Hepatocyte (in vitro differentiated cells): ENCODE measurements at regions not wholly inside any gene's neighbourhood (a gene's known extent, or its start where the extent isn't known, plus 50 kb on each side); places are given as distances from the start of the nearest gene placed in this dataset.
"Not testable (repeated sequence)": the region's sequence is repeated elsewhere in the genome, so short reads cannot be mapped to it uniquely, and the experiment has no call there.

Experiments used
- DNase-seq: peaks from one replicate; pipeline ENCODE4 v3.0.0-alpha.2; 2016; ENCODE audit warnings: low spot score
- H2AFZ ChIP-seq: fragments of 200-600 bp; sonication (generic); 2 replicates; pipeline ENCODE4 v1.6.0; 2016; ENCODE audit warnings: antibody characterized with exemption, mild to moderate bottlenecking
- H3K27ac ChIP-seq: fragments of 200-600 bp; sonication (generic); 2 replicates; pipeline ENCODE4 v1.5.1; 2016; ENCODE audit warnings: mild to moderate bottlenecking
- H3K27me3 ChIP-seq: fragments of 200-600 bp; sonication (generic); 2 replicates; pipeline ENCODE4 v1.6.1; 2016
- H3K36me3 ChIP-seq: fragments of 200-600 bp; sonication (generic); replicated peaks from 2 replicates; pipeline ENCODE4 v1.5.1; 2016; ENCODE audit warnings: low read depth; ENCODE audit not compliant: insufficient read depth
- H3K4me1 ChIP-seq: fragments of 200-600 bp; sonication (generic); 2 replicates; pipeline ENCODE4 v1.5.1; 2016; ENCODE audit warnings: mild to moderate bottlenecking, moderate library complexity; ENCODE audit not compliant: insufficient read depth
- H3K4me2 ChIP-seq: fragments of 200-600 bp; sonication (generic); 2 replicates; pipeline ENCODE4 v1.6.0; 2016
- H3K4me3 ChIP-seq: fragments of 200-600 bp; sonication (generic); 2 replicates; pipeline ENCODE4 v1.5.1; 2016; ENCODE audit warnings: mild to moderate bottlenecking
- H3K79me2 ChIP-seq: fragments of 200-600 bp; sonication (generic); 2 replicates; pipeline ENCODE4 v1.6.0; 2017; ENCODE audit warnings: mild to moderate bottlenecking
- H3K9me2 ChIP-seq: fragments of 200-600 bp; sonication (generic); replicated peaks from 2 replicates; pipeline ENCODE4 v1.6.0; 2017; ENCODE audit warnings: mild to moderate bottlenecking; ENCODE audit not compliant: insufficient read depth
- H3K9me3 ChIP-seq: fragments of 200-600 bp; sonication (generic); 2 replicates; pipeline ENCODE4 v1.5.1; 2016; ENCODE audit warnings: low read depth, mild to moderate bottlenecking
- H4K20me1 ChIP-seq: fragments of 200-600 bp; sonication (generic); 2 replicates; pipeline ENCODE4 v1.6.0; 2016; ENCODE audit warnings: mild to moderate bottlenecking; ENCODE audit not compliant: insufficient read depth, poor library complexity, severe bottlenecking
- EZH2 ChIP-seq: fragments of 200-600 bp; sonication (generic); IDR thresholded peaks from 2 replicates; pipeline ENCODE4 v1.6.1; 2016; ENCODE audit warnings: antibody characterized with exemption, mild to moderate bottlenecking, borderline replicate concordance
- EZH2phosphoT487 ChIP-seq: fragments of 200-600 bp; sonication (generic); IDR thresholded peaks from one replicate; pipeline ENCODE4 v1.6.1; 2018; ENCODE audit warnings: antibody characterized with exemption, mild to moderate bottlenecking, low read depth, moderate library complexity; ENCODE audit not compliant: unreplicated experiment, severe bottlenecking
- WGBS: methylation state at CpG from one replicate; pipeline ENCODE4 v1.1.6; 2016; ENCODE audit warnings: low lambda C conversion rate; ENCODE audit errors: missing lambda C conversion rate; 5-methylcytosine and 5-hydroxymethylcytosine counted together
- TF ChIP-seq, protein P1 (sequence below): fragments of 200-600 bp; sonication (generic); IDR thresholded peaks from 2 replicates; pipeline ENCODE4 v1.5.1; 2016; ENCODE audit warnings: antibody characterized with exemption, mild to moderate bottlenecking; ENCODE audit not compliant: poor library complexity

GRCh38 chr4:117588771-117589170 is 445.5 kb upstream of the NDST3 start:
- DNase-seq, result no peak
- Histone ChIP-seq H3K27ac (no peak overlapping the region), H3K36me3 (no peaks in the 10 kb centered on the region), H3K4me1 (no peaks in the 10 kb centered on the region), H3K4me2 (no peak overlapping the region), H3K9me3 (no peaks in the 10 kb centered on the region), H3K27me3 (no peaks in the 10 kb centered on the region), H3K79me2 (no peaks in the 10 kb centered on the region), H4K20me1 (no peaks in the 10 kb centered on the region), H3K9me2 (no peaks in the 10 kb centered on the region), H2AFZ (no peak overlapping the region), H3K4me3 (no peak overlapping the region)
- 21% methylated on average over 4 of the region's 4 CpGs for whole genome bisulfite sequencing
- TF ChIP-seq EZH2phosphoT487 (no peak), EZH2 (no peak)
- TF ChIP-seq, protein P1, sequence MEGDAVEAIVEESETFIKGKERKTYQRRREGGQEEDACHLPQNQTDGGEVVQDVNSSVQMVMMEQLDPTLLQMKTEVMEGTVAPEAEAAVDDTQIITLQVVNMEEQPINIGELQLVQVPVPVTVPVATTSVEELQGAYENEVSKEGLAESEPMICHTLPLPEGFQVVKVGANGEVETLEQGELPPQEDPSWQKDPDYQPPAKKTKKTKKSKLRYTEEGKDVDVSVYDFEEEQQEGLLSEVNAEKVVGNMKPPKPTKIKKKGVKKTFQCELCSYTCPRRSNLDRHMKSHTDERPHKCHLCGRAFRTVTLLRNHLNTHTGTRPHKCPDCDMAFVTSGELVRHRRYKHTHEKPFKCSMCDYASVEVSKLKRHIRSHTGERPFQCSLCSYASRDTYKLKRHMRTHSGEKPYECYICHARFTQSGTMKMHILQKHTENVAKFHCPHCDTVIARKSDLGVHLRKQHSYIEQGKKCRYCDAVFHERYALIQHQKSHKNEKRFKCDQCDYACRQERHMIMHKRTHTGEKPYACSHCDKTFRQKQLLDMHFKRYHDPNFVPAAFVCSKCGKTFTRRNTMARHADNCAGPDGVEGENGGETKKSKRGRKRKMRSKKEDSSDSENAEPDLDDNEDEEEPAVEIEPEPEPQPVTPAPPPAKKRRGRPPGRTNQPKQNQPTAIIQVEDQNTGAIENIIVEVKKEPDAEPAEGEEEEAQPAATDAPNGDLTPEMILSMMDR, result no peak

DNA sequence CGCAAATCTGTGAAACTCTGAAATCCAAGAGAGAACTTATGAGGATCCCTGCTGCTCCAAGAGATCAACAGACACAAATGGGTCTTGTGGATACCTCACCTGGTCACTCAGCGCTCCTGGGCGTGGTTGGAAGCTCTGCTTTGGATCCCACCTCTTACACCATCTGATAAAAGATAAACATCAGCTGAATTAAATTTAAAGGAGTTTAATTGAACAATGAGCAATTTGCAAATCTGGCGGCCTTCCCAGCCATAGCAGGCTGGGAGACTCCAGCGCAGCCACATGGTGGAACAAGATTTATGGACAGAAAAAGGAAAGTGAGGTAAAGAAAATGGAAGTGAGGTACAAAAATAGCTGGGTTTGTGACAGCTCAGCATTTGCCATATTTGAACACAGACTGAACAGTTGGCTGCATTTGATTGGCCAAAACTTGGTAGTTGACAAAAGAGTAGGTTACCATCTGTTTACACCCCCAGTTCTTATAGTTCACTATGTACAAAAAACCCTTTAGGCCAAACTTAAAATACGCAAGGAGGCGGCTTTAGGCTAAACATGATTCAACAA is 437.3 kb upstream of the NDST3 start:
- DNase-seq, result no peak
- no peaks in the 10 kb centered on the region for H3K36me3 ChIP-seq
- TF ChIP-seq, protein P1, result no peak
- TF ChIP-seq EZH2 (no peak), EZH2phosphoT487 (no peak)
- no peaks in the 10 kb centered on the region for H4K20me1 ChIP-seq
- H3K9me2 ChIP-seq, result no peaks in the 10 kb centered on the region
- no peaks in the 10 kb centered on the region for H3K4me1 ChIP-seq
- no peaks in the 10 kb centered on the region for H3K27me3 ChIP-seq
- H3K79me2 ChIP-seq, result no peaks in the 10 kb centered on the region
- H3K27ac ChIP-seq, result no peak overlapping the region
- no peaks in the 10 kb centered on the region for H3K9me3 ChIP-seq
- H3K4me3 ChIP-seq, result no peak overlapping the region
- no peak overlapping the region for H3K4me2 ChIP-seq
- no peak overlapping the region for H2AFZ ChIP-seq
- WGBS, result 95% methylated on average over 7 of the region's 7 CpGs

GRCh38 chr4:117599393-117599792 is 434.9 kb upstream of the NDST3 start:
- H3K36me3 ChIP-seq, DNase-seq, H3K4me1 ChIP-seq, H3K9me3 ChIP-seq, H3K27me3 ChIP-seq, H3K79me2 ChIP-seq, H3K4me3 ChIP-seq, H2AFZ ChIP-seq, H3K4me2 ChIP-seq, H3K27ac ChIP-seq, H4K20me1 ChIP-seq, H3K9me2 ChIP-seq: not testable (repeated sequence)
- 90% methylated on average over 2 of the region's 2 CpGs for WGBS

GRCh38 chr4:117600936-117601335 is 433.4 kb upstream of the NDST3 start:
- 32% methylated on average over 4 of the region's 4 CpGs for WGBS
- not testable (repeated sequence) for H3K27me3 ChIP-seq, H2AFZ ChIP-seq, H3K79me2 ChIP-seq, DNase-seq, H3K9me3 ChIP-seq, H3K9me2 ChIP-seq, H3K36me3 ChIP-seq, H3K4me3 ChIP-seq, H3K4me2 ChIP-seq, H4K20me1 ChIP-seq, H3K4me1 ChIP-seq, H3K27ac ChIP-seq
